CD8-positive, alpha-beta memory T cell (primary cell): ENCODE measurements at regions not wholly inside any gene's neighbourhood (a gene's known extent, or its start where the extent isn't known, plus 50 kb on each side); places are given as distances from the start of the nearest gene placed in this dataset.
"Not testable (repeated sequence)": the region's sequence is repeated elsewhere in the genome, so short reads cannot be mapped to it uniquely, and the experiment has no call there.

Experiments
- CTCF ChIA-PET: fragments of 350-600 bp; sonication (Branson Sonifier 250); formaldehyde crosslinking; loops from one replicate; lab custom pipeline; 2021; ENCODE audit warnings: antibody characterized with exemption; lab: Charles Lee
- POLR2A ChIA-PET: fragments of 350-600 bp; sonication (Branson Sonifier 250); formaldehyde crosslinking; loops from one replicate; lab custom pipeline; 2021; ENCODE audit warnings: antibody characterized with exemption; lab: Charles Lee
- DNase-seq, 5 donors: peaks; one replicate each; pipeline versions ENCODE4 v3.0.0 to v3.0.0-alpha.2; 2020 to 2022; ENCODE audit warnings: mixed read lengths in 1 of 5
- H3K27ac ChIP-seq: one replicate; pipeline ENCODE4 v1.7.0; 2013; ENCODE audit warnings: low read depth, mild to moderate bottlenecking, low read length, moderate library complexity
- H3K27me3 ChIP-seq: 2 replicates; pipeline ENCODE4 v1.7.0; 2013; ENCODE audit warnings: low read length, mild to moderate bottlenecking; ENCODE audit not compliant: insufficient read depth, poor library complexity, severe bottlenecking
- H3K36me3 ChIP-seq: 2 replicates; pipeline ENCODE4 v1.7.0; 2013; ENCODE audit warnings: mild to moderate bottlenecking, low read length, moderate library complexity; ENCODE audit not compliant: insufficient read depth
- H3K4me1 ChIP-seq: 2 replicates; pipeline ENCODE4 v1.7.0; 2013; ENCODE audit warnings: mild to moderate bottlenecking, low read length, moderate library complexity; ENCODE audit not compliant: insufficient read depth
- H3K4me3 ChIP-seq: 2 replicates; pipeline ENCODE4 v1.7.0; 2013; ENCODE audit warnings: mild to moderate bottlenecking, low read length
- H3K9me3 ChIP-seq: 2 replicates; pipeline ENCODE4 v1.7.0; 2013; ENCODE audit warnings: mild to moderate bottlenecking, low read length
- H3K27ac Mint-ChIP-seq, 8 donors: one replicate each; pipeline ENCODE4 v1.8.0; 2020 to 2021; ENCODE audit warnings: mixed read lengths in 8 of 8, mild to moderate bottlenecking in 6 of 8, inconsistent platforms in 3 of 8, moderate library complexity in 3 of 8
- H3K27me3 Mint-ChIP-seq, 2 donors: one replicate each; pipeline ENCODE4 v1.8.0; 2020 to 2021; ENCODE audit warnings: mixed read lengths in 2 of 2, mild to moderate bottlenecking in 1 of 2, moderate library complexity in 1 of 2
- H3K36me3 Mint-ChIP-seq, 3 donors: one replicate each; pipeline ENCODE4 v1.8.0; 2020 to 2021; ENCODE audit warnings: mixed read lengths in 3 of 3, inconsistent platforms in 1 of 3, mild to moderate bottlenecking in 1 of 3
- H3K4me1 Mint-ChIP-seq, 3 donors: one replicate each; pipeline ENCODE4 v1.8.0; 2020 to 2021; ENCODE audit warnings: mixed read lengths in 3 of 3, inconsistent platforms in 1 of 3, mild to moderate bottlenecking in 1 of 3
- H3K4me3 Mint-ChIP-seq, 7 donors: one replicate each; pipeline ENCODE4 v1.8.0; 2020 to 2021; ENCODE audit warnings: mixed read lengths in 7 of 7, mild to moderate bottlenecking in 6 of 7, moderate library complexity in 4 of 7, inconsistent platforms in 2 of 7
- H3K9me3 Mint-ChIP-seq, 5 donors: one replicate each; pipeline ENCODE4 v1.8.0; 2020 to 2022; ENCODE audit warnings: mixed read lengths in 5 of 5, mild to moderate bottlenecking in 3 of 5, moderate library complexity in 2 of 5, inconsistent platforms in 1 of 5

DNA sequence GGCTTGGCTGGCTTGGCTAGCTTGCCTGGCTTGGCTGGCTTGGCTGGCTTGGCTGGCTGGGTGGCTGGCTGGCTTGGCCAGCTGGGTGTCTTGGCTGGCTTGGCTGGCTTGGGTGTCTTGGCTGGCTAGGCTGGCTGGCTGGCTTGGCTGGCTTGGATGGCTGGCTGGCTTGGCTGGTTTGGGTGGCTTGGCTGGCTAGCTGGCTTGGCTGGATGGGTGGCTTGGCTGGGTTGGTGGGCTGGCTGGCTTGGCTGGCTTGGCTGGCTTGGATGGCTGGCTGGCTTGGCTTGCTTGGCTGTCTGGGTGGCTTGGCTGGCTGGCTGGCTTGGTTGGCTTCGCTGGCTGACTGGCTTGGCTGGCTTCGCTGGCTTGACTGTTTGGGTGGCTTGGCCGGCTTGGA lies 242.3 kb upstream of the POTEB2 start:
- H3K4me1 Mint-ChIP-seq, H3K27me3 ChIP-seq, H3K9me3 ChIP-seq, CTCF ChIA-PET, H3K27ac ChIP-seq, DNase-seq, H3K4me3 Mint-ChIP-seq, H3K9me3 Mint-ChIP-seq, H3K27me3 Mint-ChIP-seq, H3K27ac Mint-ChIP-seq, POLR2A ChIA-PET, H3K4me3 ChIP-seq, H3K4me1 ChIP-seq, H3K36me3 ChIP-seq, H3K36me3 Mint-ChIP-seq: not testable (repeated sequence)

DNA sequence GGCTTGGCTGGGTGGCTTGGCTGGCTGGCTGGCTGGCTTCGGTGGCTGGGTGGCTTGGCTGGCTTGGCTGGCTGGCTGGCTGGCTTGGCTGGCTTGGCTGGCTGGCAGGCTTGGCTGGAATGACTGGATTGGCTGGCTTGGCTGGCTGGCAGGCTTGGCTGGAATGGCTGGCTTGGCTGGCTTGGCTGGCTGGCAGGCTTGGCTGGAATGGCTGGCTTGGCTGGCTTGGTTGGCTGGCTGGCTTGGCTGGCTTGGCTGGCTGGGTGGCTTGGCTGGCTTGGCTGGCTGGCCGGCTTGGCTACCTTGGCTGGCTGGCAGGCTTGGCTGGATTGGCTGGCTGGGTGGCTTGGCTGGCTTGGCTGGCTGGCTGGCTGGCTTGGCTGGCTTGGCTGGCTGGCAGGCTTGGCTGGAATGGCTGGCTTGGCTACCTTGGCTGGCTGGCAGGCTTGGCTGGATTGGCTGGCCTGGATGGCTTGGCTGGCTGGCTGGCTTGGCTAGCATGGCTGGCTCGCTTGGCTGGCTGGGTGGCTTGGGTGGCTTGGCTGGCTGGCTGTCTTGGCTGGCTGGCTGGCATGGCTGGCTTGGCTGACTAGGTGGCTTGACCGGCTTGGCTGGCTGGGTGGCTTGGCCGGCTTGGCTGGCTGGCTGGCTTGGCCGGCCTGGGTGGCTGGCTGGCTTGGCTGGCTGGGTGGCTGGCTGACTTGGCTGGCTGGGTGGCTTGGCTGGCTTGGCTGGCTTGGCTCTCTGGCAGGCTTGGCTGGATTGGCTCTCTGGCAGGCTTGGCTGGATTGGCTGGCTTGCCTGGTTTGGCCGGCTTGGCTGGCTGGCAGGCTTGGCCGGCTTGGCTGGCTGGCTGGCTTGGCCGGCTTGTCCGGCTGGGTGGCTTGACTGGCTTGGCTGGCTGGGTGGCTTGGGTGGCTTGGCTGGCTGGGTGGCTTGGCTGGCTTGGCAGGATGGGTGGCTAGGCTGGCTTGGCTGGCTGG lies 241.6 kb upstream of the POTEB2 start:
- H3K4me3 Mint-ChIP-seq, H3K27me3 Mint-ChIP-seq, H3K36me3 Mint-ChIP-seq, H3K4me3 ChIP-seq, H3K9me3 ChIP-seq, H3K36me3 ChIP-seq, H3K27ac ChIP-seq, H3K9me3 Mint-ChIP-seq, H3K27me3 ChIP-seq, H3K27ac Mint-ChIP-seq, H3K4me1 Mint-ChIP-seq, POLR2A ChIA-PET, CTCF ChIA-PET, H3K4me1 ChIP-seq: not testable (repeated sequence)
- peak in 2 of 5 donors; percentile 23 to 64 for DNase-seq

DNA sequence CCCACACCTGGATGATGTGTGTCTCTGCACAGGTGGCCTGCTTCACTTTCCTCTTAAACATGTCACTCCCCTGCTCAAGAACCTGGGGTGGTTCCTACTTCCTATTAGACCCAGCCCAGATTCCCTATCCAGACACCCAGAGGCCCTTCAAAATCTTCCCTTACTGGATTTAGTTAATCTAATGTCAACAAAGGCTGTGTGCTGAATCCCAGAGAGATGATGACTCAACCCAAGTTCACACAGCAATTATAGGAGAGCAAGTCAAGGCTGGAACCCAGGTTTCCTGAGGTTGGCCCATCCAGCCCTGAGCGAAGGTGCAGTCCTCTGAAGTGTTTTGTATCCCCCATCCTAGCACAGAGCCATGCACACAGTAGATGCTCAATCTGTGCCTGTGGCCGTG lies 230.5 kb upstream of the POTEB2 start:
- H3K27me3 ChIP-seq, H3K4me3 ChIP-seq, CTCF ChIA-PET, DNase-seq, H3K27ac ChIP-seq, H3K9me3 Mint-ChIP-seq, H3K36me3 Mint-ChIP-seq, H3K9me3 ChIP-seq, H3K4me1 ChIP-seq, POLR2A ChIA-PET, H3K36me3 ChIP-seq, H3K4me3 Mint-ChIP-seq, H3K4me1 Mint-ChIP-seq, H3K27ac Mint-ChIP-seq, H3K27me3 Mint-ChIP-seq: not testable (repeated sequence)

DNA sequence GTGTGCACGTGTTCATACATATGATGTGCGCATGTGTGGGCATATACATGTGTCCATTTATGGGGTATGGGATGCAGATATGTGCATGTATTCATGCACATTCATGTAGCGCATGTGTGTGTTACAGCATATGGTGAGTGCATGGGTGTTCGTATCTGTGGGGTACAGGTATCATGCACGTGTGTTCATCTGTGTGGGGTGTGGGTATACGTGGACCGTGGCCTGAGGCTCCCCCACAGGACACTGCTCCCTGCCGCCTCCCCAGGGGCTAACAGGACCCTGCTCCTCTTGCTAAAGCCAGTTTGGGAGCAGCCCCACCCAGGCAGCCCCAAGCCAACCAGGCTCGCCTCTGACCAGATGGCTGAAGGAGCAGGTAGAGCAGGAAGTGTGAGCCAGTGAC lies 213.4 kb upstream of the POTEB2 start:
- H3K4me1 ChIP-seq, DNase-seq, H3K27me3 Mint-ChIP-seq, H3K36me3 Mint-ChIP-seq, H3K27ac ChIP-seq, POLR2A ChIA-PET, H3K4me1 Mint-ChIP-seq, H3K27ac Mint-ChIP-seq, H3K36me3 ChIP-seq, H3K27me3 ChIP-seq, H3K9me3 Mint-ChIP-seq, H3K4me3 ChIP-seq, H3K4me3 Mint-ChIP-seq, CTCF ChIA-PET, H3K9me3 ChIP-seq: not testable (repeated sequence)

DNA sequence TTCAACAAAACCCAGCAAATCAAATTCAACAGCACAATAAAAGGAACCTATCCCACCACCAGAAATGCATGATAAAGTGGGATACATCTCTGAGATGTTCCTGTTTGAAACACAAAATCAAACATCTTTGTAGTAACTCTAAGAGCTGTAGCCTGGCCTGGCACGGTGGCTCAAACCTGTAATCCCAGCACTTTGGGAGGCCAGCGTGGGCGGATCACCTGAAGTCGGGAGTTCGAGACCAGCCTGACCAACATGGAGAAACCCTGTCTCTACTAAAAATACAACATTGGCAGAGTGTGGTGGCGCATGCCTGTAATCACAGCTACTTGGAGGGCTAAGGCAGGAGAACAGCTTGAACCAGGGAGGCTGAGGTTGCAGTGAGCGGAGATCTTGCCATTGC lies 202.8 kb upstream of the POTEB2 start:
- not testable (repeated sequence) for H3K4me1 Mint-ChIP-seq, H3K27ac Mint-ChIP-seq

DNA sequence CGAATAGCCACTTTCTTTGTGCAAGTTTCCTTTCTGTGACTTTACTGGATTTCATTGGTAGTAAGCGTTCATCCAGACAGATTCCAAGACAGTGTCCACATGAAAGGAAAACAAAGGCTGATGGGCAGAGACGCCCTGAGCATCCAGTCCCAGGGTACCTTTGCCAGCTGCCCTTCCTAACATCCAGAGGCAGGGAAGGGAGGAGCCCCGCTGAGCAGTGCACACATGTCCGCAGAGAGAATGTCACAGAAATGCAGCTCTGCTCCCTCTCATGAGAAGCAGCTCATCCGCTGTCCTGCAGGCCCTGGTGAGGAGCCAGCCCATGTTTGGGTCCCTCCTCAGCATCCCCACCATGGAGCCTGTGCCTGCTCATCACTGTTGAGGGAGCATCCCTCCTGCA lies 197.4 kb upstream of the POTEB2 start:
- H3K27ac ChIP-seq, H3K27ac Mint-ChIP-seq, H3K9me3 Mint-ChIP-seq, H3K4me3 ChIP-seq, CTCF ChIA-PET, H3K4me1 ChIP-seq, H3K27me3 Mint-ChIP-seq, H3K9me3 ChIP-seq, H3K36me3 ChIP-seq, POLR2A ChIA-PET, DNase-seq, H3K36me3 Mint-ChIP-seq, H3K4me3 Mint-ChIP-seq, H3K27me3 ChIP-seq, H3K4me1 Mint-ChIP-seq: not testable (repeated sequence)

More for the DNA sequence above, 202.8 kb upstream of the POTEB2 start:
- H3K27me3 ChIP-seq, H3K36me3 Mint-ChIP-seq, DNase-seq, CTCF ChIA-PET, H3K4me3 ChIP-seq, POLR2A ChIA-PET, H3K27ac ChIP-seq, H3K9me3 ChIP-seq, H3K36me3 ChIP-seq, H3K27me3 Mint-ChIP-seq, H3K4me1 ChIP-seq, H3K9me3 Mint-ChIP-seq, H3K4me3 Mint-ChIP-seq: not testable (repeated sequence)

DNA sequence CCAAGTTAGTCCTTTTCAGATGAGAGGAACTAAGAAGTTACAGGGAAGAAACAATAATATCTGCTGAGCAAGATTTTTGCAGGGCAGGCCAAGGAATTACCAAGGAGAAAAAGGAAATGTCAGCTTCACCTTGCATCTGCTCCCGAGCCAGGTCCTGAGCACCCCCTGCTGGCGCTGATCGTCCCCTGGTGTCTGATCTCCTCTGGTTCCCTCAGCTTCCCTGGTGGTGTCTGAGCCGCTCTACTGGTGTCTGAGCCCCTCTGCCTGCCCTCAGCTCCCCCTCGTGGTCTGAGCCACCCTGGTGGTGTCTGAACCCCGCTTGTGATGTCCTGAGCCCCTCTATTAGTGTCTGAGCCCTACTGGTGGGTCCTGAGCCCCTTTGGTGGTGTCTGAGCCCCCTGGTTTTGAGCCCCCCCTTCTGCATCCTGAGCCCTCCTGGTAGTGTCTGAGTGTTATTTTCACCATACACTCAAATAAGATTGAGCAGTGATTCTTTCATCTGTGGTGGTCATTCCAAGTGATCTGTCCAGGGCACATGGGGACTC lies 196.6 kb upstream of the POTEB2 start:
- DNase-seq, H3K4me1 ChIP-seq, H3K36me3 Mint-ChIP-seq, H3K27ac ChIP-seq, H3K4me3 ChIP-seq, CTCF ChIA-PET, H3K4me1 Mint-ChIP-seq, H3K36me3 ChIP-seq, H3K9me3 ChIP-seq, H3K27me3 ChIP-seq, H3K27me3 Mint-ChIP-seq, H3K9me3 Mint-ChIP-seq, H3K27ac Mint-ChIP-seq, POLR2A ChIA-PET, H3K4me3 Mint-ChIP-seq: not testable (repeated sequence)

DNA sequence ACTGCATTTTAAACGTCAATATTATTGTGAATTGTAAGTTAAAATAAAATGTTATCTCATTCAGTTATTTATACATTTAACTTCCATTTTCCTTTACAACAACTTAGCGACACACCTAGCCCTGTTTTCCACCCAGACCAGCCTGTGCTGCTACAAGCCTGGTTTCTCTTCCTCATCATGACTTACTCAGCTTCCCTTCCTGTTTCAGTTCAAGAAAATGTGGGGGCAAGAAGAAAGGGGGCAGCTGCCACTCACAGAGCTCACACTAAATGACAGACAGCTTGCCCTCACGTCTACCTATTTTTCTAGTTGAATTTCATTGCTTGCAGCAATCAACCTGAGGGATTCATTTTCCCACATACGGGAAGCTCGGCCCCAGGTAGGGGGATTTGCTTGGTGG lies 185.8 kb upstream of the POTEB2 start:
- H3K36me3 Mint-ChIP-seq, H3K4me3 Mint-ChIP-seq, H3K27ac ChIP-seq, H3K4me1 ChIP-seq, H3K9me3 Mint-ChIP-seq, H3K27me3 Mint-ChIP-seq, H3K27me3 ChIP-seq, CTCF ChIA-PET, H3K36me3 ChIP-seq, H3K4me3 ChIP-seq, H3K9me3 ChIP-seq, H3K27ac Mint-ChIP-seq, POLR2A ChIA-PET, DNase-seq, H3K4me1 Mint-ChIP-seq: not testable (repeated sequence)
